ENCODE measurements at regions not wholly inside any gene's neighbourhood (a gene's known extent, or its start where the extent isn't known, plus 50 kb on each side); places are given as distances from the start of the nearest gene placed in this dataset.

DNA sequence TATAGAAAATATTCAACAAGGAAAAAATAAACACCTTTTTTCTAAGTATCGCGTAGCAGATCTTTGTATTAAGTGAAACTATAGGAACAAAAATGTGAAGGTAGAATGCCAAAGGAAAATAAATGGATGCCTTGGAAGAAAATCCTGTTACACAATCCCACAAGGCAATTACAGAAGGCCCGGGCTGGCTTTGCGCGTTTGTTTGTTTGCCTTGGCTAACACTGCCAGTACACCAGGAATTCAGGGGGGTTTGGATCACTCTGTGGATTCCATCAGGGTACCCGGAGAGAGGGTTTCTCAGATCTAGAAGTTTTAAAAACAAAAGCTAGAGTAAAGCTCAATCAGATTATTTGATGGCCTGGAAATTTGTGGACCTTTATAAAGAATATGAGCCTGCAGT lies 478.3 kb downstream of the FBXO15 start:
- Histone ChIP-seq H3K4me1 (ENCODE audit: low read depth) (no peaks in the 10 kb centered on the region), H3K36me3 (ENCODE audit: low read depth) (no peaks in the 10 kb centered on the region), H3K9me3 (no peaks in the 10 kb centered on the region), H3K4me3 (no peak overlapping the region)
- intact Hi-C loops (cut with DNase I, micrococcal nuclease) = no loop called here
- ATAC-seq (no peak), DNase-seq (no peak)
- TF ChIP-seq, protein P1, sequence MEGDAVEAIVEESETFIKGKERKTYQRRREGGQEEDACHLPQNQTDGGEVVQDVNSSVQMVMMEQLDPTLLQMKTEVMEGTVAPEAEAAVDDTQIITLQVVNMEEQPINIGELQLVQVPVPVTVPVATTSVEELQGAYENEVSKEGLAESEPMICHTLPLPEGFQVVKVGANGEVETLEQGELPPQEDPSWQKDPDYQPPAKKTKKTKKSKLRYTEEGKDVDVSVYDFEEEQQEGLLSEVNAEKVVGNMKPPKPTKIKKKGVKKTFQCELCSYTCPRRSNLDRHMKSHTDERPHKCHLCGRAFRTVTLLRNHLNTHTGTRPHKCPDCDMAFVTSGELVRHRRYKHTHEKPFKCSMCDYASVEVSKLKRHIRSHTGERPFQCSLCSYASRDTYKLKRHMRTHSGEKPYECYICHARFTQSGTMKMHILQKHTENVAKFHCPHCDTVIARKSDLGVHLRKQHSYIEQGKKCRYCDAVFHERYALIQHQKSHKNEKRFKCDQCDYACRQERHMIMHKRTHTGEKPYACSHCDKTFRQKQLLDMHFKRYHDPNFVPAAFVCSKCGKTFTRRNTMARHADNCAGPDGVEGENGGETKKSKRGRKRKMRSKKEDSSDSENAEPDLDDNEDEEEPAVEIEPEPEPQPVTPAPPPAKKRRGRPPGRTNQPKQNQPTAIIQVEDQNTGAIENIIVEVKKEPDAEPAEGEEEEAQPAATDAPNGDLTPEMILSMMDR (IDR thresholded peaks at IDR 0.05) = no peak

DNA sequence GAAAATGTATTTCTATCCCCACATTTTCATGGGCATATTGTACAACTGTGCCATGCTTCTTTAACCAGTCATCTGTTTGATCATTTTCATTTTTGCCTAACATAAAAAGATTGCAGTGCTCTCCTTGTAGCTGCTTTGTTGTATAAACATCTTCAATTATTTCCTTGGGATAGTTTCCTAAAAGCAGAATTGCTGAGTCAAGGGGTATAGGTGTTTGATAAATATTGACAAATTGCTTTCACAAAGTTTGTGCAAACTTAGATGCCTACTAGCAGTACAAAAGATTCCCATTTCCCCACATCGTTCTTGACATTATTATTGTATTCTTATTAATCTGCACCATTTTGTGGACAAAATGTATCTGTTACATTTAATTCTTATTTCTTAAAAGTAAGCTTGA lies 479.6 kb downstream of the FBXO15 start:
- intact Hi-C loops (cut with DNase I, micrococcal nuclease) = no loop called here
- DNase-seq (no peak), ATAC-seq (no peak)
- Histone ChIP-seq H3K9me3 (no peaks in the 10 kb centered on the region), H3K4me3 (no peak overlapping the region), H3K4me1 (ENCODE audit: low read depth) (no peaks in the 10 kb centered on the region), H3K36me3 (ENCODE audit: low read depth) (no peaks in the 10 kb centered on the region)
- TF ChIP-seq, protein P1 (IDR thresholded peaks at IDR 0.05) = no peak

DNA sequence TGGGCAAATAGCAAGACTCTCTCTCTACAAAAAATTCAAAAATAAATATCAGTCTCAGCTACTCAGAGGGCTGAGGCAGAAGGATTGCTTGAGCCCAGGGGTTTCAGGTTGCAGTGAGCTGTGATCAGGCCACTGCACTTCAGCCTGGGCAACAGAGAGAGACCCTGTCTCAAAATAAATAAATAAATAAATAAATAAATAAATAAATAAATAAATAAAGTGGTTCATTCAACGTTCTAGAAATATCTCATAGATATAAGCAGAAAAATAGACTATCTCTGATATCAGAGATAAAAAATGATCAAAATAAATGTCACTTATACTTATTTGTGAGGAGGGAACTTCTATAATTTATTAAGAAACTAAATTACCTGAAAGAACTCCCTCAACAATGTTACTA lies 480.9 kb downstream of the FBXO15 start:
- TF ChIP-seq, protein P1 (IDR thresholded peaks at IDR 0.05) = no peak
- intact Hi-C loops (cut with DNase I, micrococcal nuclease) = no loop called here
- no peak for ATAC-seq
- no peak for DNase-seq
- H3K4me1 ChIP-seq (ENCODE audit: low read depth) = no peaks in the 10 kb centered on the region
- no peaks in the 10 kb centered on the region for H3K36me3 ChIP-seq (ENCODE audit: low read depth)
- no peaks in the 10 kb centered on the region for H3K9me3 ChIP-seq
- H3K4me3 ChIP-seq = no peak overlapping the region

GRCh38 chr18:73664896-73665295 lies 482.7 kb downstream of the FBXO15 start:
- no peak for ATAC-seq

GRCh38 chr18:73663581-73663980 lies 484.1 kb downstream of the FBXO15 start:
- TF ChIP-seq, protein P1 (IDR thresholded peaks at IDR 0.05) = no peak
- DNase-seq (no peak), ATAC-seq (no peak)
- Histone ChIP-seq H3K36me3 (ENCODE audit: low read depth) (no peaks in the 10 kb centered on the region), H3K4me1 (ENCODE audit: low read depth) (no peaks in the 10 kb centered on the region), H3K4me3 (no peak overlapping the region), H3K9me3 (no peaks in the 10 kb centered on the region)
- intact Hi-C loops (cut with DNase I, micrococcal nuclease) = no loop called here

More at GRCh38 chr18:73664896-73665295, 482.7 kb downstream of the FBXO15 start:
- no peaks in the 10 kb centered on the region for H3K4me1 ChIP-seq (ENCODE audit: low read depth)
- TF ChIP-seq, protein P1 (IDR thresholded peaks at IDR 0.05) = no peak
- H3K36me3 ChIP-seq (ENCODE audit: low read depth) = no peaks in the 10 kb centered on the region
- no peaks in the 10 kb centered on the region for H3K9me3 ChIP-seq
- DNase-seq = no peak
- H3K4me3 ChIP-seq = no peak overlapping the region
- intact Hi-C loops (cut with DNase I, micrococcal nuclease) = no loop called here

- TF ChIP-seq, protein P1 (IDR thresholded peaks at IDR 0.05) = no peak
- Histone ChIP-seq H3K4me1 (ENCODE audit: low read depth) (no peaks in the 10 kb centered on the region), H3K36me3 (ENCODE audit: low read depth) (no peaks in the 10 kb centered on the region), H3K4me3 (no peak overlapping the region), H3K9me3 (no peaks in the 10 kb centered on the region)
- intact Hi-C loops (cut with DNase I, micrococcal nuclease) = no loop called here
- DNase-seq = no peak
- ATAC-seq = no peak
Measured at GRCh38 chr18:73662421-73662820, 485.2 kb downstream of the FBXO15 start.
